OCI-M1 (cell line): ENCODE measurements at regions not wholly inside any gene's neighbourhood (a gene's known extent, or its start where the extent isn't known, plus 50 kb on each side); places are given as distances from the start of the nearest gene placed in this dataset.
A peak's percentile ranks its signal among the peaks of the same experiment; 100 is the strongest.
"Not testable (repeated sequence)": the region's sequence is repeated elsewhere in the genome, so short reads cannot be mapped to it uniquely, and the experiment has no call there.

Source experiments
- DNase-seq: peaks from one replicate; lab custom pipeline; 2025; lab: John Stamatoyannopoulos, UW

- DNase-seq = no peak
These were observed 73.9 kb upstream of the WASF3 start for GRCh38 chr13:26483546-26483945.

DNA sequence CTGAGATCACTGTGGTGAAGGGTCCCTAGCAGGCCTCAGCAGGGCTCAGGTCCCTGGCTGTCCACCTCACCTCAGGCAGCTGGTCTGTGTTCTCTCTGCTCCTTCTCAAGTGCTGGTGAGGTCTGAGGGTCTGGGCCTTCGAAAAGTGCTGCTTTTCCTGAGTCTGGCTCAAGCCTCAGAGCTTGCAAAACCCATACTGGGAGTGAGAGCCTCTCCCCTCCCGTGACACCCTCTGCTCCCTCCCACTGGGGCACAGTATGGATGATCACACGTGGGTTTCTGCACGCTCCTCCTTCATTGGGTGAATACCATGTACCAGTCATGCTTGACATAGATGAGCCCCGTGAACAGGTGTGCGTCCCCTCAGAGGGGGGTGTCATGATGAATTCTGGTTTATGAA lies 73.3 kb upstream of the WASF3 start:
- DNase-seq = no peak

GRCh38 chr13:26485288-26485687 lies 72.2 kb upstream of the WASF3 start:
- no peak for DNase-seq

DNA sequence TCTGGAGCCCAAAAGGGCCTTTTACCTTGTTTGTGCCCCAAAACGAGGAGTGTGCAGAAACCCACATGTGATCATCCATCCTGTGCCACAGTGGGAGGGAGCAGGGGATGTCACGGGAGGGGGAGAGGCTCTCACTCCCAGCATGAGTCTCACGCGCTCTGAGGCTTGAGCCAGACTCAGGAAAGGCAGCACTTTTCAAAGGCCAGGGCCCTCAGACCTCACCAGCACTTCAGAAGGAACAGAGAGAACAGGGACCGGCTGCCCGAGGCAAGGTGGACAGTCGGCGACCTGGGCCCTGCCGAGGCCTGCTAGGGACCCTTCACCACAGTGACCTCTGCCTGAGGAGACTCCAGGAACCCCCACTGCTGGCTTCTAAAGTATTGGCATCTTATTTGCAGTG lies 71.7 kb upstream of the WASF3 start:
- no peak for DNase-seq

GRCh38 chr13:26486550-26486949 lies 70.9 kb upstream of the WASF3 start:
- DNase-seq = no peak

GRCh38 chr13:26487781-26488180 lies 69.7 kb upstream of the WASF3 start:
- no peak for DNase-seq

GRCh38 chr13:26488236-26489003 lies 69.1 kb upstream of the WASF3 start:
- DNase-seq = no peak

- DNase-seq = not testable (repeated sequence)
These were observed 65.2 kb upstream of the WASF3 start for GRCh38 chr13:26492301-26492700.

DNA sequence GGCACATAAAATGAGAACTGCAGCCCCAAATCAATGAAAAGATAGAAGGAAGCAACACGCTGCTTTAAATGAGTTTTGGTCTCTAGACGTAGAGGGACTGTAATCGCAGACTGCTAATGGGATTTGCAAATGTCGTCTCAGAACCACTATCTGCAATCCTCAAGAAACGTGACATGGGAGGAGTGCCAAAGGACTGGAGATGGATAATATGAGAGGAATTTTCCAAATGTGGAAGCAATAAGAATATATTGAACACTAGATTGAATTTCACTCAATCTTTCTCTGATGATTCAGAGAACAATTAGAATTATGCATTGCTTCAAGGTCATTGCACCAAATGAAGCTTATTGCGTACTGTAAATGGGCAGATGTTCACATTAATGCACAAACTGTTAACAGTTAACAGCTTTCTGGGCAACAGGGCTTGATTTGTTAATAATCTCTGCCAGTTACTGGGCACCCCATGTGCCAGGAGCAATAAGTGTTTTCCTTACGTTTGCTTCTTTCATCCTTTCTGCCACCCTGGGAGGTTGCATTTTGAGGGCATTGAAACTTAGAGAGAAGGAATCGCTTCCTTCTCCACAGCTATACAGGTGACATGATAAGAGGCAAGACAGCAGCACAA lies 62.8 kb upstream of the WASF3 start:
- DNase-seq = no peak

GRCh38 chr13:26495750-26496149 lies 61.7 kb upstream of the WASF3 start:
- DNase-seq = no peak

DNA sequence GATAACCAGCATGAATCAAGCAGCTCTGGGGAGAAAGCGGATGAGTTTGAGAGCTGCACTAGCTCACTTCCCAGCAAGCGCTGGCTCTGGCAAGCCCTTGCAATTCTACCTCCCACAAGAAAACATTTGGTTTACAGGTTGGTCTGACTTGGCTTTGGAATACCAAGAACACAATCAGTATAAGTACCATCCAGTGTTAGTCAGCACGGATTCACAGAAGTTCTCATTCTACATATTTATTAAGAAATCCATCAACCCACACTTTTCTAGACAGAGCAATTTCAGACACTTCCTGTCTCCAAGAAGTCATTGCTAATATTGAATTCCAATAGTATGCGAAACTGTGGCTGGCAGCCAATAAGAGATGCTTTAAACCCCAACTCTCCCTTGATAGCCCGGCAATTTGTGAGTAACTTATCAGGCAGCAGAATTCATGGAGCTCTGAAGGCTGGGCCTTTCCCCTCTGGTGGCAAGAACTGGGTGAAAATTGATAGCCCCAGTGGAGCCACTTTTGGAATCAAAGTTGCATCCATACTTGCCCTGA lies 59.4 kb upstream of the WASF3 start:
- no peak for DNase-seq

DNA sequence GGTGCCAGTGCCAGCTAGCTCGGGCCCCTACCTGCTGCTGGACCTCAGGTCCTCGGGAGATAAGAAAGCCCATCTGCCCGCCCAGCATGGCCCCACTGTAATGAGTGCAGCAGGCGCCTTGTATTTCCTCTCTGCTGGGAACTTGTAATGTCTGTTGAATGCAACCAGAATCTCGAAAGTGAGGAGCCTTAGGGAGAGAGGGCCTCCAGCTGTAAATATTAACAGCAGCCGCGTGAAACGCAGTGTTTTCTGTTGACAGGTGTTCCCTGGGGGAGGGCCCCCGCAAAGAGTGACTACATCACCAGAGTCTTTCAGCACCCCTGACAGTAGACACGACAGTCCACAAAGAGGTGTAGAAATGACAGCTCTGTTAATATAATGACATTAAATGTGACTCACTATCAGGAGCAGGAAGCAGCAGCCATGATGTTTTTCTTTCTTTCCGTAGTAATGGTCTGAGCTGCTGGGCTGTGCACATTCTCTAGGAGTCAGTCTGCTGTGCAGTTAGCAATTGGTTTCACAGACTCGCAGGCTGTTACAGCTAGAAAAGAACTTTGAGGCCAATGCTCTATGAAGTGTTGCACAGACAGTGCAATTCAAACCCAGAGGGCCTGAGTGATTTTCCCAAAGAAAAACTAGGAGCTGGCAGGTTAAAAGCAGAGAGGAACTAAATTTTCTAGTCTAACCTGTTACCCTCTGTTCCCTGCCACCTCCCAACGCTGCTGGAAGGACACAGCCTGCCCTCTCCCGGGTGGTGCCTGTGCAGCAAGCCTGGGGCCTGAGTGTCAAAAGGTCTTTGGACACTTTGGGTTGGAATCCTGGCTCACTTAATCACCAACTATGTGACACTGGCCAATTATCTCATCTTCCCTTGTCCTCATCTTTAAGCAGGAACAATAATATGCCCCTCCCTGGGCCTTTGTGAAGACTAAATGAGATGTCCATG lies 58.6 kb upstream of the WASF3 start:
- no peak for DNase-seq

DNA sequence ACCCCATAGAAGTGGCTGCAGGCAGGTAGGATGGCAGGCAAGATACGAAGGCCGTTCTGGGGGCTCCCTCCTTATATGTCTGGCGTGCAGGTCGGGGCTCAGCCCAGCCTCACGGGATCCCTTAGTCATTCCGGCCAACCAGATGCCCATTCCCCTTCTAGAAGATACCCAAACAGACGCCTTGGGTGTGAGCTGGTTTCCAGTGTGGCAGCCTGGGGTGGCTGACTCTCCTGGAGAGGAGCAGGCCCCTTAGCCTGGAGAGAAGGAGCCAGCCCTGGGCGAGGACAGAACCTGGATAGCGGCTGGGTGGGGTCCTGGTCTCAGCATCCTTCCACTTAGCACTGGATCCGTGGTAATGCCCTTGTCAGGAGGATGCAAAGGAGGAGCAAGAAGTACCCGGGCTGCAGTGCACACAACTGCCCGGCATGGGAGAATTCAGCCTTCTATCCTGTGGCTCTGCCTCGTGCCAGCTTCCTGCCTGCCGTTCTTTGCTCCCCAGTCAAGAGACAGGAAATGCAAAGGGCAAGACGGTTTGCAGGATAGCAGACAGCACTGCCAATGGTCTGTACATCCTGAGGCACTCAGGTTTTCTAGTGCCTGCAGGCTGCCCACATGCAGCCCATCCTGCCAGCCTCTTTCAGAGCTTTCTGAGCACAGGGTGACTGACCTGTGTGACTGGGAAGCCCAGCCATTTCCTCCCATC lies 56.7 kb upstream of the WASF3 start:
- no peak for DNase-seq

GRCh38 chr13:26501641-26502040 lies 55.8 kb upstream of the WASF3 start:
- DNase-seq = no peak

GRCh38 chr13:26502826-26503225 lies 54.7 kb upstream of the WASF3 start:
- peak; percentile 8 for DNase-seq

DNA sequence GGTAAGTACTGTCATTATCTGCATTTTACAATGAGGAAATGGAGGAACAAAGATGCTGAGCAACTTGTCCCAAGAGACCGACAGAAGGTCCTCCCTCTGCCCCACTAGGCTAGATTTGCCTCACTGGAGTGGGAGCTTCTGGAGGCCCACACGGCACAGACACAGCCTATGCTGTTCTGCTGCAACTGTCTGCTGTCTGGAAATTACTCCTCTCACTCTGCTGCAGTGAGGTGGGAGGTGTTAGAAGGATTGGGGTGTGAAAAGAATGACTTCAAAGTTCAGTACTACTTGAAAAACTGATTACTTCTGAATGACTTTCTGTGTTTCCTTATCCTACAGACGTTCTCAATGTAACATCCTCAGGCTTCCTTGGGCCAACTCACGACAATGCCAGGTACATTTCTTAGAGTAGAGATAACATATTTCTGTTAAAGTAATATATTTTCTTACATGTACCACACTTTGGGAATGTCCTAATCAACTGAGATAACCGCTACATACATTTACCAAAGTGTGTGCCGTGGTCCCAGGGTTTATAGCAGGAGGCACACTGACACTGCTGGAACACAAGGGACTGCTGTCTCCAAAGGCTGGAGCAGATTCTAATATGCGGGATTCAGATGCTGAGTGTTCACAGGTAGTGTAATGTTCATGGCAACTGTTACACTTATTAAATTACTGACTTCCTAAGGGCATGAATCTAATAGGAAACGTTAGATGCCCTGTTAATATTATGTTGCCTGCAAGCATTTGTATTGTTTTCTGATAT lies 53.5 kb upstream of the WASF3 start:
- DNase-seq = no peak
